GM19372 (cell line): ENCODE measurements at regions not wholly inside any gene's neighbourhood (a gene's known extent, or its start where the extent isn't known, plus 50 kb on each side); places are given as distances from the start of the nearest gene placed in this dataset.
"Not testable (repeated sequence)": the region's sequence is repeated elsewhere in the genome, so short reads cannot be mapped to it uniquely, and the experiment has no call there.

Experiments used
- ATAC-seq: cut with Tn5 transposase; IDR thresholded peaks from one replicate; pipeline ENCODE4 v1.9.1; 2021; ENCODE audit warnings: mild to moderate bottlenecking, low read depth, moderate library complexity; ENCODE audit not compliant: unreplicated experiment

GRCh38 chr4:45518832-45519231, 605.0 kb downstream of the GABRG1 start:
- no peak for ATAC-seq

GRCh38 chr4:45502471-45502870, 621.4 kb downstream of the GABRG1 start:
- ATAC-seq = no peak

GRCh38 chr4:45484740-45485139, 639.1 kb downstream of the GABRG1 start:
- ATAC-seq = no peak

GRCh38 chr4:45482346-45482745, 641.5 kb downstream of the GABRG1 start:
- no peak for ATAC-seq

- no peak for ATAC-seq
These were observed 646.5 kb downstream of the GABRG1 start for GRCh38 chr4:45477311-45477733.

- no peak for ATAC-seq
These were observed 648.3 kb downstream of the GABRG1 start for GRCh38 chr4:45475548-45475947.

- ATAC-seq = no peak
These were observed 651.4 kb downstream of the GABRG1 start for GRCh38 chr4:45472490-45472889.

- no peak for ATAC-seq
These were observed 652.5 kb downstream of the GABRG1 start for GRCh38 chr4:45471335-45471734.

GRCh38 chr4:45467157-45467556, 656.7 kb downstream of the GABRG1 start:
- ATAC-seq = no peak

GRCh38 chr4:45460157-45460556, 663.7 kb downstream of the GABRG1 start:
- ATAC-seq = not testable (repeated sequence)

- ATAC-seq = no peak
These were observed 668.6 kb downstream of the GABRG1 start for GRCh38 chr4:45455217-45455616.

- no peak for ATAC-seq
These were observed 670.5 kb downstream of the GABRG1 start for GRCh38 chr4:45453258-45453853.

GRCh38 chr4:45442466-45442865, 681.4 kb downstream of the GABRG1 start:
- no peak for ATAC-seq

- ATAC-seq = no peak
These were observed 685.8 kb downstream of the GABRG1 start for GRCh38 chr4:45438047-45438446.

GRCh38 chr4:45437381-45437780, 686.5 kb downstream of the GABRG1 start:
- ATAC-seq = no peak

GRCh38 chr4:45425135-45425534, 698.7 kb downstream of the GABRG1 start:
- ATAC-seq = no peak

GRCh38 chr4:45423896-45424295, 697.5 kb upstream of the GNPDA2 start:
- ATAC-seq = no peak

- not testable (repeated sequence) for ATAC-seq
These were observed 693.8 kb upstream of the GNPDA2 start for GRCh38 chr4:45420091-45420674.

- no peak for ATAC-seq
These were observed 684.4 kb upstream of the GNPDA2 start for GRCh38 chr4:45410701-45411210.

GRCh38 chr4:45409536-45409935, 683.2 kb upstream of the GNPDA2 start:
- no peak for ATAC-seq

- no peak for ATAC-seq
These were observed 682.6 kb upstream of the GNPDA2 start for GRCh38 chr4:45408996-45409395.

- no peak for ATAC-seq
These were observed 672.8 kb upstream of the GNPDA2 start for GRCh38 chr4:45399116-45399515.
